WTC11 (cell line): ENCODE measurements at regions not wholly inside any gene's neighbourhood (a gene's known extent, or its start where the extent isn't known, plus 50 kb on each side); places are given as distances from the start of the nearest gene placed in this dataset.

Experiments
- ATAC-seq: fragments of 200-7000 bp; cut with Tn5 transposase; 2 replicates; pipeline ENCODE4 v1.10.0; 2021; ENCODE audit warnings: mild to moderate bottlenecking, moderate library complexity
- CTCF ChIA-PET: fragments of 300-600 bp; sonication (Branson Sonifier 250); formaldehyde crosslinking; loops from one replicate; lab custom pipeline; 2021; ENCODE audit warnings: antibody characterized with exemption; lab: Charles Lee
- POLR2A ChIA-PET: fragments of 350-600 bp; sonication (Branson Sonifier 250); formaldehyde crosslinking; loops from one replicate; lab custom pipeline; 2021; ENCODE audit warnings: antibody characterized with exemption; lab: Charles Lee
- DNase-seq: peaks from one replicate; pipeline ENCODE4 v3.0.0; 2021; ENCODE audit warnings: low spot score
- H3K27ac Mint-ChIP-seq: 2 replicates; pipeline ENCODE4 v1.8.0; 2021; ENCODE audit warnings: mixed read lengths
- H3K27me3 Mint-ChIP-seq: 2 replicates; pipeline ENCODE4 v1.8.0; 2021; ENCODE audit warnings: low read depth, mild to moderate bottlenecking, moderate library complexity, mixed read lengths
- H3K36me3 Mint-ChIP-seq: 2 replicates; pipeline ENCODE4 v1.8.0; 2021; ENCODE audit warnings: mixed read lengths
- H3K4me1 Mint-ChIP-seq: 2 replicates; pipeline ENCODE4 v1.8.0; 2022; ENCODE audit warnings: mixed read lengths
- H3K4me3 Mint-ChIP-seq: 2 replicates; pipeline ENCODE4 v1.8.0; 2021; ENCODE audit warnings: mild to moderate bottlenecking, moderate library complexity, mixed read lengths
- H3K9me3 Mint-ChIP-seq: 2 replicates; pipeline ENCODE4 v1.8.0; 2021; ENCODE audit warnings: mixed read lengths
- ATF1 ChIP-seq: sonication (generic); formaldehyde crosslinking; IDR thresholded peaks from 2 replicates; pipeline ENCODE4 v1.8.1; 2023; ENCODE audit warnings: mild to moderate bottlenecking, moderate library complexity, missing genetic modification reagents
- FOXJ3 ChIP-seq: sonication (generic); formaldehyde crosslinking; IDR thresholded peaks from 2 replicates; pipeline ENCODE4 v1.9.0; 2021; ENCODE audit warnings: missing genetic modification reagents, mild to moderate bottlenecking, borderline replicate concordance
- FOXK1 ChIP-seq: sonication (generic); formaldehyde crosslinking; IDR thresholded peaks from 2 replicates; pipeline ENCODE4 v1.8.0; 2022; ENCODE audit warnings: mild to moderate bottlenecking, moderate library complexity, missing genetic modification reagents
- FOXP1 ChIP-seq: sonication (generic); formaldehyde crosslinking; IDR thresholded peaks from 2 replicates; pipeline ENCODE4 v1.8.0; 2022; ENCODE audit warnings: missing genetic modification reagents, mild to moderate bottlenecking, moderate library complexity, borderline replicate concordance
- JAZF1 ChIP-seq: fragments of 250-450 bp; sonication (Bioruptor Pico); IDR thresholded peaks from 2 replicates; pipeline ENCODE4 v1.9.0; 2021; ENCODE audit warnings: moderate library complexity, mild to moderate bottlenecking, inconsistent platforms
- JUN ChIP-seq: sonication (generic); formaldehyde crosslinking; IDR thresholded peaks from 2 replicates; pipeline ENCODE4 v1.8.0; 2023; ENCODE audit warnings: mild to moderate bottlenecking, missing genetic modification reagents
- KAT7 ChIP-seq: sonication (generic); formaldehyde crosslinking; IDR thresholded peaks from 2 replicates; pipeline ENCODE4 v1.8.1; 2023; ENCODE audit warnings: missing genetic modification reagents, mild to moderate bottlenecking, borderline replicate concordance
- NFYB ChIP-seq: sonication (generic); formaldehyde crosslinking; conservative IDR thresholded peaks from 2 replicates; pipeline ENCODE4 v1.8.0; 2022; ENCODE audit warnings: low read depth, missing genetic modification reagents
- SOX15 ChIP-seq: fragments of 250-450 bp; sonication (Bioruptor Pico); IDR thresholded peaks from 2 replicates; pipeline ENCODE4 v1.9.0; 2021; ENCODE audit warnings: mild to moderate bottlenecking
- ZNF138 ChIP-seq: sonication (generic); formaldehyde crosslinking; conservative IDR thresholded peaks from 2 replicates; pipeline ENCODE4 v1.8.1; 2022; ENCODE audit warnings: mild to moderate bottlenecking, moderate library complexity, missing genetic modification reagents
- ZNF219 ChIP-seq: sonication (generic); formaldehyde crosslinking; IDR thresholded peaks from 2 replicates; pipeline ENCODE4 v1.8.0; 2023; ENCODE audit warnings: missing genetic modification reagents, mild to moderate bottlenecking, borderline replicate concordance
- ZNF317 ChIP-seq: sonication (generic); formaldehyde crosslinking; IDR thresholded peaks from 2 replicates; pipeline ENCODE4 v1.8.1; 2023; ENCODE audit warnings: low read depth, mild to moderate bottlenecking, moderate library complexity, missing genetic modification reagents, borderline replicate concordance
- ZNF423 ChIP-seq: fragments of 250-450 bp; sonication (Bioruptor Pico); IDR thresholded peaks from 2 replicates; pipeline ENCODE4 v2.1.2; 2022; ENCODE audit warnings: mild to moderate bottlenecking, moderate library complexity
- TF ChIP-seq, protein P1 (sequence below): sonication (generic); formaldehyde crosslinking; IDR thresholded peaks from 2 replicates; pipeline ENCODE4 v1.8.0; 2022; ENCODE audit warnings: mild to moderate bottlenecking, missing genetic modification reagents
- TF ChIP-seq, protein P2 (sequence below): sonication (generic); formaldehyde crosslinking; IDR thresholded peaks from 2 replicates; pipeline ENCODE4 v1.8.1; 2023; ENCODE audit warnings: mild to moderate bottlenecking, missing genetic modification reagents, moderate library complexity
- TF ChIP-seq, protein P3 (sequence below): sonication (generic); formaldehyde crosslinking; IDR thresholded peaks from 2 replicates; pipeline ENCODE4 v1.8.0; 2023; ENCODE audit warnings: missing genetic modification reagents, mild to moderate bottlenecking, borderline replicate concordance
- TF ChIP-seq, protein P4 (sequence below): sonication (generic); formaldehyde crosslinking; IDR thresholded peaks from 2 replicates; pipeline ENCODE4 v1.8.1; 2023; ENCODE audit warnings: mild to moderate bottlenecking, missing genetic modification reagents
- TF ChIP-seq, protein P5 (sequence below): fragments of 250-450 bp; sonication (Bioruptor Pico); conservative IDR thresholded peaks from 2 replicates; pipeline ENCODE4 v1.9.0; 2021; ENCODE audit warnings: mild to moderate bottlenecking

DNA sequence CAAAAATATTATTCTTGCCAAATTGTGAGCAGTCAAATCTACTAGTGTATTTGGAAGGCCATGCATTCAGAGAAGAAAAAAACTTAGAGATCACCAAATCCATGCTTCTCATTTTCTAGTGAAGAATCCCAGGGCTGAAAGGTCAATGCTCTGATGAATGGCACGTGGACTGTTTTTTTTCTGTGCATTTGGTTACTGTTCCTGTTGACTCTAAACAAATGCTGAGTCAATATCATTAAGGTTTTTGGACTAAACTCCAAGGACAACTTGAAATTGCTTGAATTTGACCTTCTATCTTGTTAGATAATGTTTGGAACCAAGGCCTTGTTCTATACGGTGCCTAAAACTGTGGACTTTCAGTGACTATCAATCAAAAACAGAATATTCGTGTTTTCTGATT, 142.2 kb downstream of the OSTF1 start:
- H3K27ac Mint-ChIP-seq: no peak overlapping the region
- ChIA-PET POLR2A (no interaction called here), CTCF (interaction anchor here (0.6 to 1.9 kb wide), 3 partner anchors 8 to 1059 kb away, joined by 5 to 7 read pairs (median 5); no protein-coding TSS in a partner anchor)
- H3K36me3 Mint-ChIP-seq: peaks cover 28% of the 10 kb centered on the region
- ATAC-seq (no peak), DNase-seq (no peak)
- no peak overlapping the region for H3K4me3 Mint-ChIP-seq
- peaks cover 36% of the 10 kb centered on the region for H3K9me3 Mint-ChIP-seq
- H3K4me1 Mint-ChIP-seq: peaks cover 2% of the 10 kb centered on the region; the same call in 1 of the 2 replicates
- TF ChIP-seq NFYB (CRISPR knock-in tag) (no peak), ZNF219 (no peak)
- TF ChIP-seq, protein P1, sequence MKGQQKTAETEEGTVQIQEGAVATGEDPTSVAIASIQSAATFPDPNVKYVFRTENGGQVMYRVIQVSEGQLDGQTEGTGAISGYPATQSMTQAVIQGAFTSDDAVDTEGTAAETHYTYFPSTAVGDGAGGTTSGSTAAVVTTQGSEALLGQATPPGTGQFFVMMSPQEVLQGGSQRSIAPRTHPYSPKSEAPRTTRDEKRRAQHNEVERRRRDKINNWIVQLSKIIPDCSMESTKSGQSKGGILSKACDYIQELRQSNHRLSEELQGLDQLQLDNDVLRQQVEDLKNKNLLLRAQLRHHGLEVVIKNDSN (CRISPR knock-in tag): no peak
- no peaks in the 10 kb centered on the region for H3K27me3 Mint-ChIP-seq

DNA sequence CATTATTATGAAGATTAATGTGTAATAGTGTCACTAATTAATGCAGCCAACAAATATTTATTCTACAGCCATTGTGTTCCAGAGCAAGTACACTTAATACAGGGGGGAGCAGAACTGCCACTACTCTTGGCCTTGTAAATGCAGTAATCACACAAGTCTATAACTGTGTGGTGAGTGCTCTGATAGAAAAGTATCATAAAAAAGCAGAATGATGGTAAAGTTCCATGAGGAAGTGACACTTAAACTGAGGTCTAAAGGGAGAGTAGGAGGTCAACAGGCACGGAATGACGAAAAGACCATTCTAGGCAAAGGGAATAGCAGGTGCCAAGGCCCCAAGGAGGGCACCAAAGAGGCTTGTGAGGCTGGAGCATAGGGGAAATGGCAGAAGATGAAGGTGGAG, 142.9 kb downstream of the OSTF1 start:
- ChIA-PET POLR2A (no interaction called here), CTCF (no interaction called here)
- no peak for TF ChIP-seq FOXJ3 (CRISPR knock-in tag)
- no peak for TF ChIP-seq ZNF138
- TF ChIP-seq ZNF219: no peak
- TF ChIP-seq, protein P2, sequence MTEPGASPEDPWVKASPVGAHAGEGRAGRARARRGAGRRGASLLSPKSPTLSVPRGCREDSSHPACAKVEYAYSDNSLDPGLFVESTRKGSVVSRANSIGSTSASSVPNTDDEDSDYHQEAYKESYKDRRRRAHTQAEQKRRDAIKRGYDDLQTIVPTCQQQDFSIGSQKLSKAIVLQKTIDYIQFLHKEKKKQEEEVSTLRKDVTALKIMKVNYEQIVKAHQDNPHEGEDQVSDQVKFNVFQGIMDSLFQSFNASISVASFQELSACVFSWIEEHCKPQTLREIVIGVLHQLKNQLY (CRISPR knock-in tag): no peak
- TF ChIP-seq ZNF423 (CRISPR knock-in tag): no peak
- no peak for TF ChIP-seq KAT7 (CRISPR knock-in tag)
- TF ChIP-seq ZNF317 (CRISPR knock-in tag): no peak
- no peak for TF ChIP-seq JAZF1 (CRISPR knock-in tag)
- TF ChIP-seq FOXK1 (CRISPR knock-in tag): no peak
- TF ChIP-seq, protein P3, sequence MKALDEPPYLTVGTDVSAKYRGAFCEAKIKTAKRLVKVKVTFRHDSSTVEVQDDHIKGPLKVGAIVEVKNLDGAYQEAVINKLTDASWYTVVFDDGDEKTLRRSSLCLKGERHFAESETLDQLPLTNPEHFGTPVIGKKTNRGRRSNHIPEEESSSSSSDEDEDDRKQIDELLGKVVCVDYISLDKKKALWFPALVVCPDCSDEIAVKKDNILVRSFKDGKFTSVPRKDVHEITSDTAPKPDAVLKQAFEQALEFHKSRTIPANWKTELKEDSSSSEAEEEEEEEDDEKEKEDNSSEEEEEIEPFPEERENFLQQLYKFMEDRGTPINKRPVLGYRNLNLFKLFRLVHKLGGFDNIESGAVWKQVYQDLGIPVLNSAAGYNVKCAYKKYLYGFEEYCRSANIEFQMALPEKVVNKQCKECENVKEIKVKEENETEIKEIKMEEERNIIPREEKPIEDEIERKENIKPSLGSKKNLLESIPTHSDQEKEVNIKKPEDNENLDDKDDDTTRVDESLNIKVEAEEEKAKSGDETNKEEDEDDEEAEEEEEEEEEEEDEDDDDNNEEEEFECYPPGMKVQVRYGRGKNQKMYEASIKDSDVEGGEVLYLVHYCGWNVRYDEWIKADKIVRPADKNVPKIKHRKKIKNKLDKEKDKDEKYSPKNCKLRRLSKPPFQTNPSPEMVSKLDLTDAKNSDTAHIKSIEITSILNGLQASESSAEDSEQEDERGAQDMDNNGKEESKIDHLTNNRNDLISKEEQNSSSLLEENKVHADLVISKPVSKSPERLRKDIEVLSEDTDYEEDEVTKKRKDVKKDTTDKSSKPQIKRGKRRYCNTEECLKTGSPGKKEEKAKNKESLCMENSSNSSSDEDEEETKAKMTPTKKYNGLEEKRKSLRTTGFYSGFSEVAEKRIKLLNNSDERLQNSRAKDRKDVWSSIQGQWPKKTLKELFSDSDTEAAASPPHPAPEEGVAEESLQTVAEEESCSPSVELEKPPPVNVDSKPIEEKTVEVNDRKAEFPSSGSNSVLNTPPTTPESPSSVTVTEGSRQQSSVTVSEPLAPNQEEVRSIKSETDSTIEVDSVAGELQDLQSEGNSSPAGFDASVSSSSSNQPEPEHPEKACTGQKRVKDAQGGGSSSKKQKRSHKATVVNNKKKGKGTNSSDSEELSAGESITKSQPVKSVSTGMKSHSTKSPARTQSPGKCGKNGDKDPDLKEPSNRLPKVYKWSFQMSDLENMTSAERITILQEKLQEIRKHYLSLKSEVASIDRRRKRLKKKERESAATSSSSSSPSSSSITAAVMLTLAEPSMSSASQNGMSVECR (CRISPR knock-in tag): no peak
- no peak for TF ChIP-seq ATF1 (CRISPR knock-in tag)
- TF ChIP-seq FOXP1 (CRISPR knock-in tag): no peak
- TF ChIP-seq, protein P4, sequence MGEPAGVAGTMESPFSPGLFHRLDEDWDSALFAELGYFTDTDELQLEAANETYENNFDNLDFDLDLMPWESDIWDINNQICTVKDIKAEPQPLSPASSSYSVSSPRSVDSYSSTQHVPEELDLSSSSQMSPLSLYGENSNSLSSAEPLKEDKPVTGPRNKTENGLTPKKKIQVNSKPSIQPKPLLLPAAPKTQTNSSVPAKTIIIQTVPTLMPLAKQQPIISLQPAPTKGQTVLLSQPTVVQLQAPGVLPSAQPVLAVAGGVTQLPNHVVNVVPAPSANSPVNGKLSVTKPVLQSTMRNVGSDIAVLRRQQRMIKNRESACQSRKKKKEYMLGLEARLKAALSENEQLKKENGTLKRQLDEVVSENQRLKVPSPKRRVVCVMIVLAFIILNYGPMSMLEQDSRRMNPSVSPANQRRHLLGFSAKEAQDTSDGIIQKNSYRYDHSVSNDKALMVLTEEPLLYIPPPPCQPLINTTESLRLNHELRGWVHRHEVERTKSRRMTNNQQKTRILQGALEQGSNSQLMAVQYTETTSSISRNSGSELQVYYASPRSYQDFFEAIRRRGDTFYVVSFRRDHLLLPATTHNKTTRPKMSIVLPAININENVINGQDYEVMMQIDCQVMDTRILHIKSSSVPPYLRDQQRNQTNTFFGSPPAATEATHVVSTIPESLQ: no peak
- TF ChIP-seq, protein P5, sequence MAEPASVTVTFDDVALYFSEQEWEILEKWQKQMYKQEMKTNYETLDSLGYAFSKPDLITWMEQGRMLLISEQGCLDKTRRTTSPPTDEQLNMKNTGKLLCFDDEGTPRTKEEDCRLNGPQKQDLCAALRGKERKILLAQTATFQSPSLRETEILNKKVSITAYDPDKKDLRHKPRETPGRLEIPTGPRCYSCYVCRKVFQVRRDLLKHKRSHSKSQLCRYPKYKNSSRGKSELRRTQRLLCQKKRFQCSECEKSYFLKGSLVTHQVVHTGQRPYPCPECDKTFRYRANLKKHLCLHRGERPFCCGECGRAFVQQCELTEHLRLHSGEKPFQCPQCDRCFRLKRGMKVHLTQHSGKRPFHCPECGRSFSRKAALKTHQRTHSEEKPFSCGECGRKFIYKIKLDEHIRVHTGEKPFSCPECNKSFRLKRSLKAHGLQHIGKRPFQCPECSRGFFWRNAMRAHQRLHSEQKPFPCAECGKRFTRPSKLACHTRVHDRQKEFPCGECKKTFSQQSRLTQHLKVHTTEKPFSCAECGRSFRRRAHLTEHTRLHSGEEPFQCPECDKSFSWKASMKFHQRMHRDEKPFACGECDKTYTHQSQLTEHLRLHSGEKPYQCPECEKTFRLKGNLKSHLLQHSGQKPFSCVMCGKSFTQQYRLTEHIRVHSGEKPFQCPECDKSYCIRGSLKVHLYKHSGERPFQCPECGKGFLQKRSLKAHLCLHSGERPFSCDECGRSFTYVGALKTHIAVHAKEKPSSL (CRISPR knock-in tag): no peak
- TF ChIP-seq JUN: no peak
- no peak for TF ChIP-seq SOX15 (CRISPR knock-in tag)
- Mint-ChIP-seq H3K4me3 (no peak overlapping the region), H3K4me1 (peaks cover 2% of the 10 kb centered on the region; the same call in 1 of the 2 replicates), H3K36me3 (peaks cover 28% of the 10 kb centered on the region), H3K27ac (no peak overlapping the region), H3K27me3 (no peaks in the 10 kb centered on the region), H3K9me3 (peaks cover 36% of the 10 kb centered on the region)
- DNase-seq (no peak), ATAC-seq (no peak)
